Spinal cord (tissue), 9 donors: ENCODE measurements at regions not wholly inside any gene's neighbourhood (a gene's known extent, or its start where the extent isn't known, plus 50 kb on each side); places are given as distances from the start of the nearest gene placed in this dataset.

Experiments
- DNase-seq, 6 donors: peaks; one replicate each; pipeline versions ENCODE4 v3.0.0 to v3.0.0-alpha.2; 2013 to 2015; ENCODE audit warnings: low spot score in 6 of 6, low read depth in 4 of 6
- H3K27ac ChIP-seq: one replicate; pipeline ENCODE4 v1.5.1; 2013; ENCODE audit warnings: low read depth, low read length, control low read depth
- H3K27me3 ChIP-seq: one replicate; pipeline ENCODE4 v1.6.1; 2013; ENCODE audit warnings: low read length; ENCODE audit not compliant: control insufficient read depth, insufficient read depth
- H3K36me3 ChIP-seq: one replicate; pipeline ENCODE4 v1.6.1; 2013; ENCODE audit warnings: low read length; ENCODE audit not compliant: control insufficient read depth, insufficient read depth
- H3K4me1 ChIP-seq: one replicate; pipeline ENCODE4 v1.6.1; 2013; ENCODE audit warnings: low read length; ENCODE audit not compliant: control insufficient read depth, insufficient read depth
- H3K4me3 ChIP-seq: one replicate; pipeline ENCODE4 v1.5.1; 2013; ENCODE audit warnings: low read depth, low read length, control low read depth
- H3K9me3 ChIP-seq: one replicate; pipeline ENCODE4 v1.6.1; 2013; ENCODE audit warnings: low read length; ENCODE audit not compliant: control insufficient read depth, insufficient read depth
- WGBS: methylation state at CpG from one replicate; pipeline ENCODE4 v1.1.5; 2013; ENCODE audit warnings: missing lambda C conversion rate; ENCODE audit not compliant: insufficient coverage; 5-methylcytosine and 5-hydroxymethylcytosine counted together
- donor health status: healthy.

GRCh38 chr5:171649075-171649401, 136.6 kb upstream of the SMIM23 start:
- Histone ChIP-seq H3K4me3 (no peak overlapping the region), H3K27ac (no peak overlapping the region), H3K27me3 (peaks cover 2% of the 10 kb centered on the region), H3K9me3 (no peaks in the 10 kb centered on the region), H3K4me1 (peaks cover 17% of the 10 kb centered on the region), H3K36me3 (no peaks in the 10 kb centered on the region)
- 75% methylated on average over 1 of the region's 3 CpGs for WGBS
- no peak for DNase-seq

DNA sequence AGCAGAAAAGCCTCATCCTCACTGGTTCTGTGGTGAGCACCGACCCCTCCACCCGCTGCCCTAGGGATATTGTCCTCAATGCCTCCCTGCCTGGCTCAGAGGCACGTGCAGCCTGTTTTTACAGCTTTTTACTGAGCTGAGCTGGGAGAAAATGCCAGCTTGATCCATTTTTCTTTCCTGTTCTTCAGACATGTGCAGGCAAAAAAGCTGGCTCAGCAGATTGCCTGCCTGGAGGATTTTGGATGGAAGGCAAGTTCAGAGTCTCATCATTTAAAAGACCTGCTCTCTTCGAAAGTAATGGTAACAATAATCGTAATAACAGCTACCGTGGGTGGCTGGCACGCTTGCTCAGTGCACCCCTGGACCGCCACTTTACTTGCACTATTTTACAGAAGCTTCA, 135.0 kb upstream of the SMIM23 start:
- DNase-seq: peak in 2 of 6 donors; percentile 79 to 86
- Histone ChIP-seq H3K4me1 (peaks cover 8% of the 10 kb centered on the region), H3K36me3 (no peaks in the 10 kb centered on the region), H3K9me3 (no peaks in the 10 kb centered on the region), H3K27me3 (peaks cover 2% of the 10 kb centered on the region), H3K27ac (no peak overlapping the region), H3K4me3 (no peak overlapping the region)
- WGBS: 55% methylated on average over 7 of the region's 8 CpGs

DNA sequence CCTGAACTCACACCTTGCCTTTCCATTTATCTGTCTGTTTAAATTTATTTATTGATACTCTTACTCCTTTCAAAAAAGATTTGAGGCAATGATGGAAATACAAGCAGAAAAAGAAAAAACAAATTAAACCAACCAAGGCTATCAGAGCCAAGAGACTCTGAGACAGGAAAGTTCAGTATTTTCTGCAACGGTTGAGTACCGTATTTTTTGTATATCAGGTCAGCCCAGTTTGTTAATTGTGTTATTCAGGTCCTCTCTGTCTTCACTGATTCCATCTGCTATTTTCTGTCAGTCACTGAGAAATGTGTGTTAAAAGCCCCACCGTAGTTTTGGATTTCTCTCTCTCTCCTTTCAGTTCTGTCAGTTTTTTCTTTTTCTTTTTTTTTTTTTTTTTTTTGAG, 134.5 kb upstream of the SMIM23 start:
- H3K36me3 ChIP-seq: no peaks in the 10 kb centered on the region
- H3K27ac ChIP-seq: no peak overlapping the region
- WGBS: no CpG with 5 or more reads among the region's 3 CpGs
- no peaks in the 10 kb centered on the region for H3K9me3 ChIP-seq
- H3K4me1 ChIP-seq: peaks cover 8% of the 10 kb centered on the region
- H3K4me3 ChIP-seq: no peak overlapping the region
- no peak for DNase-seq
- peaks cover 2% of the 10 kb centered on the region for H3K27me3 ChIP-seq

DNA sequence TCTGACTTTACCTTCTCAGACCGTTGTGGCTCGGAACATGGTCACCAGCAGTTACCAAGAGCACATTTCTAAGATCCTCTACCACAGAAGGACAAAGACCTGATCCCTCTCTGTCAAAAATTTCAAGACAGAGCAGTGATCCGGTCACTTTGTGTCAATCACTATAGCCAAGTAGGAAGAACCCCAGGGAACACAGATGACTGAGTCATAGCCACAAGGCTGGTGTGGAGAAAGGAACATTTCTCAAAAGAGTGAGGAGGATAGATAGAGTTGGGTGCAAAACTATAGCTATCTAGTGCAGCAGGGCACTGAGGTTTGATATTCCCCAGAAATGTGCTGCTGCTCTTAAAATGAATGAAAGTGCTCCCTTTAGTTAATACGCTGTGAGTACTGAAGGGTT, 130.7 kb upstream of the SMIM23 start:
- H3K27me3 ChIP-seq: no peaks in the 10 kb centered on the region
- 100% methylated on average over 2 of the region's 4 CpGs for WGBS

DNA sequence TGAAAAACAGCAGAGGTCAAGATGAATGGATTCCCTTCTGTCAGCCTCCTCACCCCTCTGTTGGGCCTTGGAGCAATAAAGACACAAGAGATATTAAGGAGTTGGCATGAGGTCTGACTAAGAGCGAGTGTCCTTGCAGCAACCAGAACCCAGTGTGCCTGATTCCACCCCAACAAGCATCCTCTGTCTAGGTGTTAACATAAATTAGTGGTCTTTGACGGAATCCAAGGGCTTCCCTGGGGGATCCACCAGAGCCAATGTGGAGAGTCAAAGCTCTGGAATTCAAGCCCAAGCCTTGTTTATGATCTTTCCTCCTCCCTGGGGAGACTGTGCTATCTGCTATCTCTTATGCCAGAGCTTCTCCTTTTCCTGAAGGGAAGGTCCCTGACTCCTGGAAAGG, 128.1 kb upstream of the SMIM23 start:
- Histone ChIP-seq H3K9me3 (no peaks in the 10 kb centered on the region), H3K4me3 (no peak overlapping the region), H3K27ac (no peak overlapping the region), H3K27me3 (no peaks in the 10 kb centered on the region), H3K36me3 (no peaks in the 10 kb centered on the region), H3K4me1 (peaks cover 3% of the 10 kb centered on the region)
- 100% methylated on average over 1 of the region's 2 CpGs for WGBS
- no peak for DNase-seq

More for the DNA sequence above, 130.7 kb upstream of the SMIM23 start:
- H3K27ac ChIP-seq: no peak overlapping the region
- H3K4me1 ChIP-seq: no peaks in the 10 kb centered on the region
- no peaks in the 10 kb centered on the region for H3K36me3 ChIP-seq
- DNase-seq: no peak
- no peak overlapping the region for H3K4me3 ChIP-seq
- no peaks in the 10 kb centered on the region for H3K9me3 ChIP-seq

GRCh38 chr5:171659896-171660295, 125.7 kb upstream of the SMIM23 start:
- Histone ChIP-seq H3K4me3 (no peak overlapping the region), H3K36me3 (no peaks in the 10 kb centered on the region), H3K27me3 (no peaks in the 10 kb centered on the region), H3K9me3 (no peaks in the 10 kb centered on the region), H3K27ac (no peak overlapping the region), H3K4me1 (peaks cover 3% of the 10 kb centered on the region)
- DNase-seq: peak in 2 of 6 donors; percentile 69 to 76
- WGBS: 44% methylated on average over 3 of the region's 5 CpGs

- Histone ChIP-seq H3K27ac (no peak overlapping the region), H3K9me3 (no peaks in the 10 kb centered on the region), H3K4me3 (no peak overlapping the region), H3K4me1 (peaks cover 3% of the 10 kb centered on the region), H3K27me3 (no peaks in the 10 kb centered on the region), H3K36me3 (no peaks in the 10 kb centered on the region)
- 88% methylated on average over 8 of the region's 9 CpGs for WGBS
- DNase-seq: no peak
These were observed 125.2 kb upstream of the SMIM23 start for GRCh38 chr5:171660434-171660833.

GRCh38 chr5:171661143-171661542, 124.5 kb upstream of the SMIM23 start:
- DNase-seq: no peak
- Histone ChIP-seq H3K36me3 (no peaks in the 10 kb centered on the region), H3K27ac (no peak overlapping the region), H3K4me1 (peaks cover 3% of the 10 kb centered on the region), H3K9me3 (no peaks in the 10 kb centered on the region), H3K27me3 (no peaks in the 10 kb centered on the region), H3K4me3 (no peak overlapping the region)
- WGBS: no CpG with 5 or more reads among the region's 2 CpGs

- Histone ChIP-seq H3K36me3 (no peaks in the 10 kb centered on the region), H3K27ac (no peak overlapping the region), H3K27me3 (peaks cover 7% of the 10 kb centered on the region), H3K9me3 (no peaks in the 10 kb centered on the region), H3K4me1 (peaks cover 13% of the 10 kb centered on the region), H3K4me3 (no peak overlapping the region)
- 83% methylated on average over 6 of the region's 9 CpGs for WGBS
- peak in 1 of 6 donors; percentile 81 for DNase-seq
These were observed 122.1 kb upstream of the SMIM23 start for GRCh38 chr5:171663311-171664085.

DNA sequence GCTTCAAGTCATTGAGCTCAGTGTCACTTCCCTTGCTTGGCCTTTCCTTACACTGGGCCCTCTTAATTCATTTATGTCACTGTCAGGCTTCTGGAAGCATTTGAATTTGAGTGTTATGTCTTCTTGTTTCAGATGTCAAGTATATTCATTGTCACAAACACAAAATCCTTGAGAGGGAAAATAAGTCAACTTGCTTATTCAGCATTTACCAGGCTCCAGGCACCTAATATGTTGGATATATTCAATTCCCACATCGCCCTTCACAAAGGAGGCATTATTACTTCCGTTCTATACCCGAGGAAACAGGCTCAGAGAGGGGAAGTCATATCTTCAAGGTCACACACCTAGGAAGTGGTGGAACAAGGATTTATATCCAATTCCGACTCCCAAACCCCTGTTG, 121.1 kb upstream of the SMIM23 start:
- H3K27me3 ChIP-seq: peaks cover 7% of the 10 kb centered on the region
- no peaks in the 10 kb centered on the region for H3K36me3 ChIP-seq
- no peak overlapping the region for H3K27ac ChIP-seq
- H3K4me1 ChIP-seq: peaks cover 13% of the 10 kb centered on the region
- DNase-seq: no peak
- no peak overlapping the region for H3K4me3 ChIP-seq
- WGBS: 80% methylated on average over 1 of the region's 4 CpGs
- H3K9me3 ChIP-seq: no peaks in the 10 kb centered on the region
